HFF-Myc (cell line): ENCODE measurements at regions not wholly inside any gene's neighbourhood (a gene's known extent, or its start where the extent isn't known, plus 50 kb on each side); places are given as distances from the start of the nearest gene placed in this dataset.

Source experiments
- DNase-seq: peaks from one replicate; pipeline ENCODE4 v3.0.0-alpha.2; 2011; ENCODE audit warnings: low read depth; ENCODE audit errors: extremely low read depth
- H3K4me3 ChIP-seq: replicated peaks from 2 replicates; pipeline ENCODE4 v1.5.1; 2011; ENCODE audit warnings: low read depth, mild to moderate bottlenecking, control low read depth, low read length
- CTCF ChIP-seq: IDR thresholded peaks from 2 replicates; pipeline ENCODE4 v1.5.1; 2012; ENCODE audit warnings: mild to moderate bottlenecking, low read depth, low read length, control low read depth; ENCODE audit errors: missing control alignments

GRCh38 chr4:18511727-18512126 lies 490.2 kb upstream of the LCORL start:
- DNase-seq = no peak
- no peak for TF ChIP-seq CTCF
- H3K4me3 ChIP-seq = no peak overlapping the region

- no peak overlapping the region for H3K4me3 ChIP-seq
- no peak for DNase-seq
- no peak for TF ChIP-seq CTCF
These were observed 487.2 kb upstream of the LCORL start for GRCh38 chr4:18508786-18509185.

GRCh38 chr4:18480928-18481327 lies 459.4 kb upstream of the LCORL start:
- TF ChIP-seq CTCF = no peak
- no peak overlapping the region for H3K4me3 ChIP-seq
- DNase-seq = no peak

- no peak for TF ChIP-seq CTCF
- no peak overlapping the region for H3K4me3 ChIP-seq
- no peak for DNase-seq
These were observed 458.8 kb upstream of the LCORL start for GRCh38 chr4:18480342-18480741.

- no peak overlapping the region for H3K4me3 ChIP-seq
- no peak for TF ChIP-seq CTCF
- no peak for DNase-seq
These were observed 458.3 kb upstream of the LCORL start for GRCh38 chr4:18479825-18480224.

GRCh38 chr4:18463987-18464559 lies 442.5 kb upstream of the LCORL start:
- no peak overlapping the region for H3K4me3 ChIP-seq
- DNase-seq = no peak

More at GRCh38 chr4:18463987-18464559, 442.5 kb upstream of the LCORL start:
- no peak for TF ChIP-seq CTCF
